Endodermal cell (in vitro differentiated cells): ENCODE measurements at regions not wholly inside any gene's neighbourhood (a gene's known extent, or its start where the extent isn't known, plus 50 kb on each side); places are given as distances from the start of the nearest gene placed in this dataset.

Source experiments
- DNase-seq: peaks from one replicate; pipeline ENCODE4 v3.0.0-alpha.2; 2017
- H3K27ac ChIP-seq: 2 replicates; pipeline ENCODE4 v1.5.1; 2013; ENCODE audit warnings: mild to moderate bottlenecking, low read depth, low read length, moderate library complexity
- H3K27me3 ChIP-seq: 2 replicates; pipeline ENCODE4 v1.6.1; 2013; ENCODE audit warnings: mild to moderate bottlenecking, low read length, moderate library complexity; ENCODE audit not compliant: insufficient read depth, control insufficient read depth, poor library complexity, severe bottlenecking
- H3K36me3 ChIP-seq: 2 replicates; pipeline ENCODE4 v1.7.0; 2013; ENCODE audit warnings: mild to moderate bottlenecking, low read length, moderate library complexity; ENCODE audit not compliant: control insufficient read depth, insufficient read depth
- H3K4me1 ChIP-seq: one replicate; pipeline ENCODE4 v1.7.0; 2013; ENCODE audit warnings: low read length; ENCODE audit not compliant: control insufficient read depth, insufficient read depth
- H3K4me3 ChIP-seq: 2 replicates; pipeline ENCODE4 v1.5.1; 2013; ENCODE audit warnings: mild to moderate bottlenecking, low read length, moderate library complexity
- H3K9ac ChIP-seq: 2 replicates; pipeline ENCODE4 v1.6.1; 2013; ENCODE audit warnings: mild to moderate bottlenecking, low read length, moderate library complexity; ENCODE audit not compliant: poor library complexity, severe bottlenecking; ENCODE audit errors: extremely low read depth
- H3K9me3 ChIP-seq: 2 replicates; pipeline ENCODE4 v1.6.1; 2013; ENCODE audit warnings: mild to moderate bottlenecking, low read length, moderate library complexity; ENCODE audit not compliant: control insufficient read depth
- H3K27ac Mint-ChIP-seq: 2 replicates; pipeline ENCODE4 v1.8.0; 2020; ENCODE audit warnings: mixed read lengths
- H3K27me3 Mint-ChIP-seq: 2 replicates; pipeline ENCODE4 v1.8.0; 2021; ENCODE audit warnings: mild to moderate bottlenecking, mixed read lengths; ENCODE audit not compliant: insufficient read depth
- H3K36me3 Mint-ChIP-seq: 2 replicates; pipeline ENCODE4 v1.8.0; 2020; ENCODE audit warnings: low read depth, mixed read lengths
- H3K4me1 Mint-ChIP-seq: 2 replicates; pipeline ENCODE4 v1.8.0; 2020; ENCODE audit warnings: mixed read lengths
- H3K4me3 Mint-ChIP-seq: 2 replicates; pipeline ENCODE4 v1.8.0; 2020; ENCODE audit warnings: mild to moderate bottlenecking, moderate library complexity, mixed read lengths
- H3K9me3 Mint-ChIP-seq: 2 replicates; pipeline ENCODE4 v1.8.0; 2020; ENCODE audit warnings: mild to moderate bottlenecking, mixed read lengths
- CTCF ChIP-seq: fragments of 200-600 bp; sonication (generic); conservative IDR thresholded peaks from 2 replicates; pipeline ENCODE4 v1.5.0; 2021; ENCODE audit warnings: antibody characterized with exemption, mild to moderate bottlenecking
- WGBS, 2 experiments: methylation state at CpG; one replicate each; pipeline versions ENCODE4 v1.1.5 to v1.1.7; 2013; ENCODE audit warnings: missing lambda C conversion rate in 2 of 2, mixed read lengths in 1 of 2; ENCODE audit not compliant: insufficient coverage in 1 of 2, insufficient read length in 1 of 2; 5-methylcytosine and 5-hydroxymethylcytosine counted together

- Mint-ChIP-seq H3K27ac (no peak overlapping the region), H3K36me3 (no peaks in the 10 kb centered on the region), H3K4me1 (no peaks in the 10 kb centered on the region), H3K27me3 (no peaks in the 10 kb centered on the region), H3K4me3 (no peak overlapping the region), H3K9me3 (no peaks in the 10 kb centered on the region)
- no peak for DNase-seq
- no peak overlapping the region for H3K9ac ChIP-seq
- H3K27ac ChIP-seq = no peak overlapping the region
- 98 to 100% methylated on average over 1 of the region's 1 CpG for WGBS, 2 experiments
- H3K27me3 ChIP-seq = no peaks in the 10 kb centered on the region
- no peak for TF ChIP-seq CTCF
- H3K4me1 ChIP-seq = no peaks in the 10 kb centered on the region
- no peak overlapping the region for H3K4me3 ChIP-seq
- no peaks in the 10 kb centered on the region for H3K9me3 ChIP-seq
- H3K36me3 ChIP-seq = no peaks in the 10 kb centered on the region
Observed at GRCh38 chr4:177182728-177183127, 126.9 kb upstream of the NEIL3 start.

- no peak overlapping the region for H3K4me3 Mint-ChIP-seq
- no peak for TF ChIP-seq CTCF
- no peaks in the 10 kb centered on the region for H3K36me3 Mint-ChIP-seq
- Histone ChIP-seq H3K9ac (no peak overlapping the region), H3K36me3 (no peaks in the 10 kb centered on the region), H3K9me3 (no peaks in the 10 kb centered on the region), H3K27me3 (no peaks in the 10 kb centered on the region), H3K4me3 (no peak overlapping the region), H3K4me1 (no peaks in the 10 kb centered on the region), H3K27ac (no peak overlapping the region)
- WGBS, 2 experiments = 60% methylated on average over 2 of the region's 2 CpGs; no CpG with 5 or more reads in 1 of the 2 experiments
- H3K4me1 Mint-ChIP-seq = no peaks in the 10 kb centered on the region
- no peak for DNase-seq
- no peaks in the 10 kb centered on the region for H3K27me3 Mint-ChIP-seq
- H3K9me3 Mint-ChIP-seq = no peaks in the 10 kb centered on the region
- no peak overlapping the region for H3K27ac Mint-ChIP-seq
Observed at GRCh38 chr4:177185151-177185550, 124.5 kb upstream of the NEIL3 start.

GRCh38 chr4:177185579-177185978 lies 124.1 kb upstream of the NEIL3 start:
- DNase-seq = no peak
- Mint-ChIP-seq H3K36me3 (no peaks in the 10 kb centered on the region), H3K4me3 (no peak overlapping the region), H3K9me3 (no peaks in the 10 kb centered on the region), H3K4me1 (no peaks in the 10 kb centered on the region), H3K27me3 (no peaks in the 10 kb centered on the region), H3K27ac (no peak overlapping the region)
- no peaks in the 10 kb centered on the region for H3K4me1 ChIP-seq
- no peak for TF ChIP-seq CTCF
- H3K27me3 ChIP-seq = no peaks in the 10 kb centered on the region
- no peak overlapping the region for H3K27ac ChIP-seq
- H3K9ac ChIP-seq = no peak overlapping the region
- no peak overlapping the region for H3K4me3 ChIP-seq
- H3K9me3 ChIP-seq = no peaks in the 10 kb centered on the region
- 67 to 95% methylated on average over 1 to 2 of the region's 2 CpGs for WGBS, 2 experiments
- H3K36me3 ChIP-seq = no peaks in the 10 kb centered on the region
